Glutamatergic neuron (in vitro differentiated cells): ENCODE measurements at regions not wholly inside any gene's neighbourhood (a gene's known extent, or its start where the extent isn't known, plus 50 kb on each side); places are given as distances from the start of the nearest gene placed in this dataset.
A peak's percentile ranks its signal among the peaks of the same experiment; 100 is the strongest.
"Not testable (repeated sequence)": the region's sequence is repeated elsewhere in the genome, so short reads cannot be mapped to it uniquely, and the experiment has no call there.

Experiments
- DNase-seq: peaks from one replicate; pipeline ENCODE4 v3.0.0; 2022
- H3K27ac Mint-ChIP-seq: one replicate; pipeline ENCODE4 v1.8.0; 2020; ENCODE audit warnings: mild to moderate bottlenecking, mixed read lengths, inconsistent platforms; ENCODE audit not compliant: unreplicated experiment
- H3K27me3 Mint-ChIP-seq: one replicate; pipeline ENCODE4 v1.8.0; 2020; ENCODE audit warnings: mild to moderate bottlenecking, moderate library complexity, mixed read lengths, inconsistent platforms; ENCODE audit not compliant: unreplicated experiment
- H3K36me3 Mint-ChIP-seq: one replicate; pipeline ENCODE4 v1.8.0; 2020; ENCODE audit warnings: mild to moderate bottlenecking, mixed read lengths, inconsistent platforms; ENCODE audit not compliant: unreplicated experiment
- H3K4me1 Mint-ChIP-seq: one replicate; pipeline ENCODE4 v1.8.0; 2020; ENCODE audit warnings: mild to moderate bottlenecking, low read depth, mixed read lengths, inconsistent platforms; ENCODE audit not compliant: unreplicated experiment
- H3K4me3 Mint-ChIP-seq: one replicate; pipeline ENCODE4 v1.8.0; 2020; ENCODE audit warnings: mild to moderate bottlenecking, mixed read lengths, inconsistent platforms; ENCODE audit not compliant: unreplicated experiment
- H3K9me3 Mint-ChIP-seq: one replicate; pipeline ENCODE4 v1.8.0; 2020; ENCODE audit warnings: mild to moderate bottlenecking, moderate library complexity, mixed read lengths, inconsistent platforms; ENCODE audit not compliant: unreplicated experiment
- CTCF ChIP-seq: fragments of 200-600 bp; sonication (generic); IDR thresholded peaks from one replicate; pipeline ENCODE4 v1.5.0; 2021; ENCODE audit not compliant: partially characterized antibody, unreplicated experiment

- Mint-ChIP-seq H3K27me3 (no peaks in the 10 kb centered on the region), H3K9me3 (no peaks in the 10 kb centered on the region), H3K4me1 (no peaks in the 10 kb centered on the region), H3K36me3 (no peaks in the 10 kb centered on the region), H3K27ac (no peak overlapping the region), H3K4me3 (no peak overlapping the region)
- DNase-seq, result no peak
- TF ChIP-seq CTCF, result no peak
Measured at GRCh38 chr20:26308961-26309360, 612.3 kb upstream of the ZNF337 start.

GRCh38 chr20:26295006-26295405, 598.4 kb upstream of the ZNF337 start:
- no peak overlapping the region for H3K27ac Mint-ChIP-seq
- no peaks in the 10 kb centered on the region for H3K4me1 Mint-ChIP-seq
- no peaks in the 10 kb centered on the region for H3K36me3 Mint-ChIP-seq
- no peak for DNase-seq
- H3K4me3 Mint-ChIP-seq, result no peak overlapping the region
- no peaks in the 10 kb centered on the region for H3K9me3 Mint-ChIP-seq
- TF ChIP-seq CTCF, result no peak
- no peaks in the 10 kb centered on the region for H3K27me3 Mint-ChIP-seq

- H3K4me3 Mint-ChIP-seq, H3K36me3 Mint-ChIP-seq, DNase-seq, H3K27me3 Mint-ChIP-seq, H3K4me1 Mint-ChIP-seq, H3K9me3 Mint-ChIP-seq, H3K27ac Mint-ChIP-seq: not testable (repeated sequence)
Measured at GRCh38 chr20:26288379-26289061, 591.9 kb upstream of the ZNF337 start.

- peaks cover 8% of the 10 kb centered on the region for H3K9me3 Mint-ChIP-seq
- peaks cover 9% of the 10 kb centered on the region for H3K36me3 Mint-ChIP-seq
- no peak overlapping the region for H3K27ac Mint-ChIP-seq
- H3K27me3 Mint-ChIP-seq, result peaks cover 6% of the 10 kb centered on the region
- DNase-seq, result no peak
- peaks cover 13% of the 10 kb centered on the region for H3K4me1 Mint-ChIP-seq
- no peak for TF ChIP-seq CTCF
- H3K4me3 Mint-ChIP-seq, result no peak overlapping the region
Measured at GRCh38 chr20:26279238-26279637, 582.6 kb upstream of the ZNF337 start.

- peak overlapping the region; percentile 14 for H3K27ac Mint-ChIP-seq
- peak overlapping the region; percentile 28 for H3K4me3 Mint-ChIP-seq
- H3K36me3 Mint-ChIP-seq, result peaks cover 9% of the 10 kb centered on the region
- H3K27me3 Mint-ChIP-seq, result peaks cover 6% of the 10 kb centered on the region
- no peak for TF ChIP-seq CTCF
- H3K9me3 Mint-ChIP-seq, result peaks cover 8% of the 10 kb centered on the region
- H3K4me1 Mint-ChIP-seq, result peaks cover 13% of the 10 kb centered on the region
- no peak for DNase-seq
Measured at GRCh38 chr20:26277339-26277738, 580.7 kb upstream of the ZNF337 start.
